GM12864 (cell line): ENCODE measurements at regions not wholly inside any gene's neighbourhood (a gene's known extent, or its start where the extent isn't known, plus 50 kb on each side); places are given as distances from the start of the nearest gene placed in this dataset.
"Not testable (repeated sequence)": the region's sequence is repeated elsewhere in the genome, so short reads cannot be mapped to it uniquely, and the experiment has no call there.

Experiments used
- DNase-seq: peaks from one replicate; pipeline ENCODE4 v3.0.0-alpha.2; 2011; ENCODE audit warnings: low read depth
- H3K4me3 ChIP-seq: 2 replicates; pipeline ENCODE4 v1.5.1; 2011; ENCODE audit warnings: mild to moderate bottlenecking, low read depth, low read length, control low read depth
- CTCF ChIP-seq: IDR thresholded peaks from 2 replicates; pipeline ENCODE4 v1.5.1; 2011; ENCODE audit warnings: low read depth, mild to moderate bottlenecking, moderate library complexity, low read length, control low read depth, inconsistent platforms; ENCODE audit errors: missing control alignments

DNA sequence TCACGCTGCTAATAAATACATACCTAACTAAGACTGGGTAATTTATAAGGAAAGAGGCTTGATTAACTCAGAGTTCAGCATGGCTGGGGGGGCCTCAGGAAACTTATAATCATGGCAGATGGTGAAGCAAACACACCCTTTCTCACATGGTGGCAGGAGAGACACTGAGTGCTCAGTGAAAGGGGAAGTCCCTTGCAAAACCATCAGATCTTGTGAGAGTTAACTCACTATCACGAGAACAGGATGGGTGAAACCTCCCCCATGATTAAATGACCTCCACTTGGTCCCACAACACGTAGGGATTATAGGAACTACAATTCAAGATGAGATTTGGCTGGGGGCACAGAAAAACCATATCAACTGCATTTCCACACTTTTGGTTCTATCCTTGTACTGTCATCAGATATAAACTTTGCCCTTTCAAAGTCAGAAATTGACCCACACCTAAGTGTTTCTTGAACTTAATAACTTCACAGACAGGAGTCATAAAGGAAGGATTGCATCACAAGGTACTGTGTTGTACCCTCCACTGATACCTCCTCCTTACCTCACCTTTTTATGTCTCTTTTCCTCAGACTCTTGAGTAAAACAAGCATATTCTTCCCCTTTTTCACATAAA, 319.1 kb upstream of the PIK3R1 start:
- no peak for TF ChIP-seq CTCF
- no peak overlapping the region for H3K4me3 ChIP-seq
- no peak for DNase-seq

GRCh38 chr5:67889870-67890269, 325.7 kb upstream of the PIK3R1 start:
- DNase-seq, H3K4me3 ChIP-seq: not testable (repeated sequence)

DNA sequence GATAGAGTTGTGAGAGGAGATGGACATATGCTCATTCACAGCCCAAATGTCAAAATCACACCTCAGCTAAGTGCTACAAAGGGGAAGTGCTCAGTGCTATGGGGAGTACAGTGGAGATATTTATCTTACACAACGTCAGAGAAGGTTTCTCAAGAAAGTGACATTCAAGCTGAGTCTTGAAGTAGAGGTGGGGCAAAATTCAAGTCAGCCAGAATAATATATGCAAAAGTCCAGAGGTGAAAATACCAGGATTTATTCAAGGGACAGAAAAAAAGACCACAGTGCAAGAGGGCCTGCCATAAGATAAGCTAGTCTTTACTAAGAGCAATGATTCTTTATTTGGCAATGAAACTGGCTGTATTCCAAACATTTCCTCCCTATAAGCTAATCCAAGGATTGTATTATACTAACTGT, 327.8 kb upstream of the PIK3R1 start:
- no peak for TF ChIP-seq CTCF
- no peak overlapping the region for H3K4me3 ChIP-seq
- DNase-seq = no peak

- H3K4me3 ChIP-seq = no peak overlapping the region
- DNase-seq = no peak
- no peak for TF ChIP-seq CTCF
Observed at GRCh38 chr5:67886761-67887160, 328.8 kb upstream of the PIK3R1 start.

DNA sequence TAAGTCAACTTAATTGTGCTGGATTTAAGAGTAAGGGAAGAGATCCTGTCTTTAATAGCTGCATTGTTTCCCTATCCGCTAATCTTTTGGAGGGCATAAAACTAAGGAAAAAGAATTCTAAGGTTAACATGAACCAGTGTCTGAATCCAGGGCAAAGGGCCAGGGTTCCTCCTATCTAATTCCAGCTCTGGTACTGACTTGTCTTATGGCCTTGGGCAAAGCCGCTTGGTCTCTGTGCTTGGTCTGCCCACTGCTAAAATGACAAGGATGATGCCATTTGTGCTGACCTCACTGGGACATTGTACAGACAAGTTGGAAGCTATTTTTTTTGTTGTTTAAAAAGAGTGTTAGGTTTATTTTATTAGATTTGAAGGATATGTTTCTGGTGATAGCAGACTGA, 334.7 kb upstream of the PIK3R1 start:
- DNase-seq = no peak
- no peak overlapping the region for H3K4me3 ChIP-seq
- no peak for TF ChIP-seq CTCF

- no peak for TF ChIP-seq CTCF
- no peak for DNase-seq
- no peak overlapping the region for H3K4me3 ChIP-seq
Observed at GRCh38 chr5:67880511-67880805, 335.1 kb upstream of the PIK3R1 start.

- H3K4me3 ChIP-seq = no peak overlapping the region
- DNase-seq = no peak
- no peak for TF ChIP-seq CTCF
Observed at GRCh38 chr5:67879620-67880510, 335.7 kb upstream of the PIK3R1 start.
